ENCODE measurements at regions not wholly inside any gene's neighbourhood (a gene's known extent, or its start where the extent isn't known, plus 50 kb on each side); places are given as distances from the start of the nearest gene placed in this dataset.

GRCh38 chr10:28954211-28954610 lies 276.9 kb downstream of the BAMBI start:
- RAD21 ChIA-PET (ENCODE audit: unreplicated experiment) = no interaction called here
- BruUV-seq (replicated peaks) = no TSS peak

More at GRCh38 chr10:28954211-28954610, 276.9 kb downstream of the BAMBI start:
- no peak for DNase-seq (ENCODE audit: low read depth, low spot score)
- H3K27me3 ChIP-seq (replicated peaks in 1 of 2; ENCODE audit: control insufficient read depth in 2 of 2, insufficient read depth in 2 of 2, low read length in 1 of 2) = no peaks in the 10 kb centered on the region
- POLR2A ChIA-PET = interaction anchor here (0.6 kb wide), 1 partner anchor 871 kb away, joined by 3 read pairs; no protein-coding TSS in a partner anchor
- no peaks in the 10 kb centered on the region for H4K20me1 ChIP-seq (ENCODE audit: control insufficient read depth, insufficient read depth)
- no peak overlapping the region for H3K4me2 ChIP-seq (ENCODE audit: control insufficient read depth, insufficient read depth)
- in situ Hi-C loops (cut with MboI) (no loop called here), intact Hi-C loops (cut with micrococcal nuclease; ENCODE audit: unreplicated experiment) (no loop called here)
- H3K9me3 ChIP-seq (replicated peaks; ENCODE audit: control insufficient read depth, insufficient read depth, low read length) = no peaks in the 10 kb centered on the region; the same call in 2 of the 3 replicates
- ATAC-seq = no peak
- SMC1A ChIA-PET (ENCODE audit: uncharacterized antibody, unreplicated experiment) = no interaction called here
- FAIRE-seq = no peak
- no peaks in the 10 kb centered on the region for H3K36me3 ChIP-seq (ENCODE audit: control insufficient read depth in 2 of 2, insufficient read depth in 2 of 2, low read length in 1 of 2)
- H2AFZ ChIP-seq (ENCODE audit: control insufficient read depth, low read depth, low read length) = no peak overlapping the region
- WGBS (ENCODE audit: insufficient coverage, insufficient replicate concordance, low lambda C conversion rate, missing lambda C conversion rate) = 0% methylated on average over 2 of the region's 2 CpGs
- H3K9ac ChIP-seq (ENCODE audit: control insufficient read depth, insufficient read depth, low read length) = no peak overlapping the region
- no peak overlapping the region for H3K27ac ChIP-seq (ENCODE audit: control insufficient read depth, insufficient read depth)
- CTCF ChIA-PET = no interaction called here
- no peak overlapping the region for H3K4me3 ChIP-seq
- H3K79me2 ChIP-seq (ENCODE audit: control insufficient read depth, insufficient read depth, low read length) = no peaks in the 10 kb centered on the region
- H3K4me1 ChIP-seq (ENCODE audit: control insufficient read depth, insufficient read depth, low read length) = no peaks in the 10 kb centered on the region
- no peak for TF ChIP-seq IKZF1 (conservative IDR thresholded peaks at IDR 0.05)
- no peak for TF ChIP-seq POLR2AphosphoS5 (IDR thresholded peaks at IDR 0.05; ENCODE audit: low read length)
- no peak for TF ChIP-seq CHD2 (IDR thresholded peaks at IDR 0.05; ENCODE audit: borderline replicate concordance, low read depth, low read length)
- TF ChIP-seq ZNF274 (IDR thresholded peaks at IDR 0.05; ENCODE audit: insufficient read depth, insufficient read length) = no peak
- TF ChIP-seq SMAD5 (IDR thresholded peaks at IDR 0.05; ENCODE audit: low read depth) = no peak
- no peak for TF ChIP-seq NBN (IDR thresholded peaks at IDR 0.05)
- no peak for TF ChIP-seq SIN3A (IDR thresholded peaks at IDR 0.05; ENCODE audit: low read depth, low read length)
- TF ChIP-seq ZNF24 (IDR thresholded peaks at IDR 0.05) = no peak
- TF ChIP-seq NR2C2 (IDR thresholded peaks at IDR 0.05; ENCODE audit: borderline replicate concordance, control insufficient read depth, insufficient read length, low read depth) = no peak
- TF ChIP-seq PBX3 (IDR thresholded peaks at IDR 0.05; ENCODE audit: insufficient replicate concordance, low read depth, low read length) = no peak
- no peak for TF ChIP-seq JUNB (IDR thresholded peaks at IDR 0.05)
- TF ChIP-seq IRF4 (IDR thresholded peaks at IDR 0.05; ENCODE audit: low read depth, low read length) = no peak
- TF ChIP-seq PAX5 (IDR thresholded peaks at IDR 0.05; ENCODE audit: borderline replicate concordance, low read depth, low read length) = no peak
- no peak for TF ChIP-seq POLR2A (IDR thresholded peaks at IDR 0.05; ENCODE audit: low read depth, low read length)
- TF ChIP-seq SIX5 (IDR thresholded peaks at IDR 0.05; ENCODE audit: low read depth, low read length, severe bottlenecking) = no peak
- no peak for TF ChIP-seq RBBP5 (conservative IDR thresholded peaks at IDR 0.05)
- TF ChIP-seq MEF2A (IDR thresholded peaks at IDR 0.05; ENCODE audit: insufficient read depth, low read depth, low read length) = no peak

Data from GM12878 (cell line).